Peyer's patch (tissue), 4 donors: ENCODE measurements at regions not wholly inside any gene's neighbourhood (a gene's known extent, or its start where the extent isn't known, plus 50 kb on each side); places are given as distances from the start of the nearest gene placed in this dataset.

Experiments used
- POLR2A ChIP-seq, 2 donors: fragments of 450-650 bp; IDR thresholded peaks; one replicate each; pipeline ENCODE4 v1.5.1; 2017; ENCODE audit warnings: antibody characterized with exemption in 2 of 2, mild to moderate bottlenecking in 2 of 2, moderate library complexity in 2 of 2
- TF ChIP-seq, protein P1 (sequence below), 6 experiments: fragments of 450-650 bp in 4 of 6; fragments of 200-600 bp in 2 of 6; sonication (generic) in 1 of 6; IDR thresholded peaks; one replicate each; pipeline ENCODE4 v1.5.1; 2017 to 2019; ENCODE audit warnings: antibody characterized with exemption in 6 of 6, mild to moderate bottlenecking in 3 of 6, moderate library complexity in 1 of 6

GRCh38 chr6:26754212-26754611 is 94.7 kb upstream of the ZNF322 start:
- TF ChIP-seq, protein P1, sequence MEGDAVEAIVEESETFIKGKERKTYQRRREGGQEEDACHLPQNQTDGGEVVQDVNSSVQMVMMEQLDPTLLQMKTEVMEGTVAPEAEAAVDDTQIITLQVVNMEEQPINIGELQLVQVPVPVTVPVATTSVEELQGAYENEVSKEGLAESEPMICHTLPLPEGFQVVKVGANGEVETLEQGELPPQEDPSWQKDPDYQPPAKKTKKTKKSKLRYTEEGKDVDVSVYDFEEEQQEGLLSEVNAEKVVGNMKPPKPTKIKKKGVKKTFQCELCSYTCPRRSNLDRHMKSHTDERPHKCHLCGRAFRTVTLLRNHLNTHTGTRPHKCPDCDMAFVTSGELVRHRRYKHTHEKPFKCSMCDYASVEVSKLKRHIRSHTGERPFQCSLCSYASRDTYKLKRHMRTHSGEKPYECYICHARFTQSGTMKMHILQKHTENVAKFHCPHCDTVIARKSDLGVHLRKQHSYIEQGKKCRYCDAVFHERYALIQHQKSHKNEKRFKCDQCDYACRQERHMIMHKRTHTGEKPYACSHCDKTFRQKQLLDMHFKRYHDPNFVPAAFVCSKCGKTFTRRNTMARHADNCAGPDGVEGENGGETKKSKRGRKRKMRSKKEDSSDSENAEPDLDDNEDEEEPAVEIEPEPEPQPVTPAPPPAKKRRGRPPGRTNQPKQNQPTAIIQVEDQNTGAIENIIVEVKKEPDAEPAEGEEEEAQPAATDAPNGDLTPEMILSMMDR (IDR thresholded peaks at IDR 0.05), result no peak
- TF ChIP-seq POLR2A (IDR thresholded peaks at IDR 0.05), result no peak
